ENCODE measurements at regions not wholly inside any gene's neighbourhood (a gene's known extent, or its start where the extent isn't known, plus 50 kb on each side); places are given as distances from the start of the nearest gene placed in this dataset.

GRCh38 chr14:101289911-101290310, 271.4 kb upstream of the DIO3 start:
- Histone ChIP-seq H3K4me3 (no peak overlapping the region), H3K27ac (no peak overlapping the region), H3K36me3 (no peaks in the 10 kb centered on the region), H3K27me3 (peaks cover 0 to 29% (median 0%) of the 10 kb centered on the region in 7 donors), H3K4me1 (no peaks in the 10 kb centered on the region), H3K9me3 (no peaks in the 10 kb centered on the region)
- intact Hi-C loops (cut with DNase I) = no loop called here
- DNase-seq (no peak), ATAC-seq (no peak)
- 78 to 84% methylated on average over 7 of the region's 7 CpGs for WGBS, 2 donors
- no peak for TF ChIP-seq CTCF (IDR thresholded peaks at IDR 0.05)

- DNase-seq (no peak), ATAC-seq (no peak)
- H3K27ac ChIP-seq = no peak overlapping the region
- H3K4me3 ChIP-seq = no peak overlapping the region
- WGBS, 2 donors = 88 to 92% methylated on average over 6 of the region's 6 CpGs
- no peaks in the 10 kb centered on the region for H3K36me3 ChIP-seq
- H3K27me3 ChIP-seq = peaks cover 0 to 27% (median 0%) of the 10 kb centered on the region in 7 donors
- intact Hi-C loops (cut with DNase I) = no loop called here
- peaks cover 0 to 2% (median 0%) of the 10 kb centered on the region in 11 donors for H3K9me3 ChIP-seq
- H3K4me1 ChIP-seq = no peaks in the 10 kb centered on the region
- no peak for TF ChIP-seq CTCF (IDR thresholded peaks at IDR 0.05)
These were observed 270.7 kb upstream of the DIO3 start for GRCh38 chr14:101290611-101291010.

GRCh38 chr14:101291390-101291789, 269.9 kb upstream of the DIO3 start:
- Histone ChIP-seq H3K9me3 (peaks cover 0 to 10% (median 0%) of the 10 kb centered on the region in 11 donors), H3K27ac (no peak overlapping the region), H3K36me3 (no peaks in the 10 kb centered on the region), H3K27me3 (peaks cover 0 to 24% (median 0%) of the 10 kb centered on the region in 7 donors), H3K4me3 (no peak overlapping the region), H3K4me1 (no peaks in the 10 kb centered on the region)
- no peak for ATAC-seq
- no peak for TF ChIP-seq CTCF (IDR thresholded peaks at IDR 0.05)
- intact Hi-C loops (cut with DNase I) = no loop called here
- DNase-seq = no peak
- WGBS, 2 donors = 62 to 65% methylated on average over 3 of the region's 3 CpGs

GRCh38 chr14:101292448-101292847, 268.8 kb upstream of the DIO3 start:
- Histone ChIP-seq H3K36me3 (no peaks in the 10 kb centered on the region), H3K27ac (no peak overlapping the region), H3K27me3 (peaks cover 0 to 19% (median 0%) of the 10 kb centered on the region in 7 donors), H3K9me3 (peaks cover 0 to 20% (median 9%) of the 10 kb centered on the region in 11 donors), H3K4me1 (no peaks in the 10 kb centered on the region), H3K4me3 (no peak overlapping the region)
- no peak for ATAC-seq
- TF ChIP-seq CTCF (IDR thresholded peaks at IDR 0.05) = no peak
- no peak for DNase-seq
- 80 to 87% methylated on average over 5 of the region's 5 CpGs for WGBS, 2 donors
- intact Hi-C loops (cut with DNase I) = no loop called here
